ENCODE measurements at regions not wholly inside any gene's neighbourhood (a gene's known extent, or its start where the extent isn't known, plus 50 kb on each side); places are given as distances from the start of the nearest gene placed in this dataset.

DNA sequence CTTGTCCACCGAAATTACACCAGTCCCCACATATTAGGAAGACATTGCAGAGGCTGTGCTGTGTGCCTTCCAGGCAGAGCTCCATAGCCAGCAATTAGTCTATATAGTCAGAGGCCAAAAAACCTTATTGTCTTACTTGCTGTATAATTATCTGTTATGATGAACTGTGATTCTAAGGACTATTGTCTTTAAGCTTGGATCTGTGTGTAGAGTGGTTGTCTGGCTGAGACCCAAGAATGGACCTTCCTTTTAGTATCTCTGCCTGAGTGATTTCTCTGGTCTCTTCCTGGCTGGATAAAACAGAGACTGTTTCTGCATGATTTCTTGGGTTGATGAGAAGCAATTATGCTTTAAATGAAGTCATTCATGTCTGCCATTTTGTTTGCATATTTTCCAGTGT is 465.3 kb downstream of the PRKD1 start (continued):
- TF ChIP-seq, protein P1, sequence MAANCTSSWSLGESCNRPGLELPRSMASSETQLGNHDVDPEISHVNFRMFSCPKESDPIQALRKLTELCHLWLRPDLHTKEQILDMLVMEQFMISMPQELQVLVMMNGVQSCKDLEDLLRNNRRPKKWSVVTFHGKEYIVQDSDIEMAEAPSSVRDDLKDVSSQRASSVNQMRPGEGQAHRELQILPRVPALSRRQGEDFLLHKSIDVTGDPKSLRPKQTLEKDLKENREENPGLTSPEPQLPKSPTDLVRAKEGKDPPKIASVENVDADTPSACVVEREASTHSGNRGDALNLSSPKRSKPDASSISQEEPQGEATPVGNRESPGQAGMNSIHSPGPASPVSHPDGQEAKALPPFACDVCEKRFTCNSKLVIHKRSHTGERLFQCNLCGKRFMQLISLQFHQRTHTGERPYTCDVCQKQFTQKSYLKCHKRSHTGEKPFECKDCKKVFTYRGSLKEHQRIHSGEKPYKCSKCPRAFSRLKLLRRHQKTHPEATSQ (tag by site-specific recombination; IDR thresholded peaks at IDR 0.05): no peak
- TF ChIP-seq ZNF112 (tag by site-specific recombination; IDR thresholded peaks at IDR 0.05): no peak
- no peak for TF ChIP-seq ZNF114 (tag by site-specific recombination; IDR thresholded peaks at IDR 0.05)
- TF ChIP-seq, protein P2, sequence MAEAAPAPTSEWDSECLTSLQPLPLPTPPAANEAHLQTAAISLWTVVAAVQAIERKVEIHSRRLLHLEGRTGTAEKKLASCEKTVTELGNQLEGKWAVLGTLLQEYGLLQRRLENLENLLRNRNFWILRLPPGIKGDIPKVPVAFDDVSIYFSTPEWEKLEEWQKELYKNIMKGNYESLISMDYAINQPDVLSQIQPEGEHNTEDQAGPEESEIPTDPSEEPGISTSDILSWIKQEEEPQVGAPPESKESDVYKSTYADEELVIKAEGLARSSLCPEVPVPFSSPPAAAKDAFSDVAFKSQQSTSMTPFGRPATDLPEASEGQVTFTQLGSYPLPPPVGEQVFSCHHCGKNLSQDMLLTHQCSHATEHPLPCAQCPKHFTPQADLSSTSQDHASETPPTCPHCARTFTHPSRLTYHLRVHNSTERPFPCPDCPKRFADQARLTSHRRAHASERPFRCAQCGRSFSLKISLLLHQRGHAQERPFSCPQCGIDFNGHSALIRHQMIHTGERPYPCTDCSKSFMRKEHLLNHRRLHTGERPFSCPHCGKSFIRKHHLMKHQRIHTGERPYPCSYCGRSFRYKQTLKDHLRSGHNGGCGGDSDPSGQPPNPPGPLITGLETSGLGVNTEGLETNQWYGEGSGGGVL (tag by site-specific recombination; IDR thresholded peaks at IDR 0.05): no peak
- no peak for TF ChIP-seq ZNF596 (tag by site-specific recombination; IDR thresholded peaks at IDR 0.05)
- no peak for TF ChIP-seq ZNF624 (tag by site-specific recombination; IDR thresholded peaks at IDR 0.05)
- TF ChIP-seq, protein P3, sequence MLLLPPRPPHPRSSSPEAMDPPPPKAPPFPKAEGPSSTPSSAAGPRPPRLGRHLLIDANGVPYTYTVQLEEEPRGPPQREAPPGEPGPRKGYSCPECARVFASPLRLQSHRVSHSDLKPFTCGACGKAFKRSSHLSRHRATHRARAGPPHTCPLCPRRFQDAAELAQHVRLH (tag by site-specific recombination; IDR thresholded peaks at IDR 0.05): no peak
- no peak for TF ChIP-seq ZNF777 (tag by site-specific recombination; IDR thresholded peaks at IDR 0.05; ENCODE audit: borderline replicate concordance)
- TF ChIP-seq ZXDB (tag by site-specific recombination; IDR thresholded peaks at IDR 0.05): no peak

DNA sequence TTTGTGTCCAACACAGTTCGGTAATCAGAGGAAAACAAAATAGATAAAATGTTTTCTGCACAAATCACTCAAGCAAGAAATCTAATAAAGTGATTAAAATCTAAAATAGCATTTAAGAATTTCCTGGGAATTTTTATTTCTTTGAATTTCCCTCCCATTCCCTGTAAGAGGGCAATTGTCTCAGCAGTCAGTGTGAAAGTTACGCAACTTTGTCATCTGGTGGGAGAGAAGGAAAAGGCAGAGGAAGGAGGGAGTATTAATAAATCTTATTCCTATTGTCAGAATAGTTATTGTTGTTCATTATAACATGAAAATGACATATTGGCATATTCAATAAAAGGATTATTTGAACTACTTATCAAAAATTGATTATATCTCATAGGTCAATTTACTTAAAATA is 464.9 kb downstream of the PRKD1 start:
- H3K9me3 ChIP-seq (ENCODE audit: control insufficient read depth, insufficient read depth, low read depth, low read length): no peaks in the 10 kb centered on the region
- H3K4me3 ChIP-seq (ENCODE audit: low read depth, low read length): no peak overlapping the region
- POLR2A ChIA-PET: no interaction called here
- H3K27ac ChIP-seq (ENCODE audit: extremely low read depth, low read depth, low read length): no peak overlapping the region
- no peak for TF ChIP-seq ZNF114 (tag by site-specific recombination; IDR thresholded peaks at IDR 0.05)
- TF ChIP-seq, protein P4, sequence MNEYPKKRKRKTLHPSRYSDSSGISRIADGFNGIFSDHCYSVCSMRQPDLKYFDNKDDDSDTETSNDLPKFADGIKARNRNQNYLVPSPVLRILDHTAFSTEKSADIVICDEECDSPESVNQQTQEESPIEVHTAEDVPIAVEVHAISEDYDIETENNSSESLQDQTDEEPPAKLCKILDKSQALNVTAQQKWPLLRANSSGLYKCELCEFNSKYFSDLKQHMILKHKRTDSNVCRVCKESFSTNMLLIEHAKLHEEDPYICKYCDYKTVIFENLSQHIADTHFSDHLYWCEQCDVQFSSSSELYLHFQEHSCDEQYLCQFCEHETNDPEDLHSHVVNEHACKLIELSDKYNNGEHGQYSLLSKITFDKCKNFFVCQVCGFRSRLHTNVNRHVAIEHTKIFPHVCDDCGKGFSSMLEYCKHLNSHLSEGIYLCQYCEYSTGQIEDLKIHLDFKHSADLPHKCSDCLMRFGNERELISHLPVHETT (tag by site-specific recombination; IDR thresholded peaks at IDR 0.05): no peak
- H3K36me3 ChIP-seq (ENCODE audit: control insufficient read depth in 2 of 2, insufficient read depth in 1 of 2, low read length in 2 of 2): no peaks in the 10 kb centered on the region
- CTCF ChIA-PET: interaction anchor here (1.0 kb wide), 1 partner anchor 25 kb away, joined by 4 read pairs; no protein-coding TSS in a partner anchor
- H3K4me1 ChIP-seq (ENCODE audit: control insufficient read depth, insufficient read depth, low read length): no peaks in the 10 kb centered on the region

DNA sequence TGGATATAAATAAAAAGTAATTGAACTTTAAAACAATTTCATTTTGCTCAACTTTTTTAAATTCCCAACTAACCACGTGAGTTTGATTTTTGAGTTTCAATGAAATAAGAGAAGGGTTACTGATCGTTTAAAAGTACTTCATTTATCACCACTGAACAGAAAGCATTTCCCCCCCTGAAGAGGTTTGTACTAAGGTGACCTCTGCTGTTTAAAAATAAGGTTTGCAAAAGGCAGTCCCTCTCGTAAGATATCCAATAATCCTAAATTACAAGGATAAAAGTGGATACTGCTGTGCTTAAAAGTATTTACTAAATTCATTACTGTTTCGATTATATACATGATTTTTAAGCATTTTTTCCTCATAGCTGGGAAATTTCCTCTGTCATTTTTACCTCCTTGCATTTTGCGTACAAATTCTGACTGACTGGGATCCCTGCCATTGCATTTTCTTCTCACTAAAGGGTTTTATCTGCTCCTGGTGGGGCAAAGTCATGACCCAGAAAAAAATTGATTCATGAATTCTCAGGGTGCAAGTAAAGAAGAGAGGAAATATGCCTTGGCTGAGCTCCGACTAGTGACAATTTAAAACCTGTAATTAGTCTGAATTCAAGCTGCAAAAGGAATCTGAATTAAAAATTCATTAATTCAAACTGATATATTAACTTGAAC is 463.8 kb downstream of the PRKD1 start:
- TF ChIP-seq ZNF184 (tag by site-specific recombination; IDR thresholded peaks at IDR 0.05) (no peak), ZNF19 (tag by site-specific recombination; IDR thresholded peaks at IDR 0.05; ENCODE audit: low read depth) (no peak), ZNF214 (tag by site-specific recombination; IDR thresholded peaks at IDR 0.05; ENCODE audit: borderline replicate concordance) (no peak), ZNF426 (tag by site-specific recombination; IDR thresholded peaks at IDR 0.05) (no peak), ZNF114 (tag by site-specific recombination; IDR thresholded peaks at IDR 0.05) (no peak), ZNF776 (tag by site-specific recombination; IDR thresholded peaks at IDR 0.05; ENCODE audit: borderline replicate concordance) (no peak), ZNF555 (tag by site-specific recombination; conservative IDR thresholded peaks at IDR 0.05) (no peak), ZBTB1 (tag by site-specific recombination; IDR thresholded peaks at IDR 0.05) (no peak), OVOL3 (tag by site-specific recombination; IDR thresholded peaks at IDR 0.05) (no peak), ZNF76 (tag by site-specific recombination; IDR thresholded peaks at IDR 0.05; ENCODE audit: borderline replicate concordance, low read depth) (no peak), ZNF510 (tag by site-specific recombination; IDR thresholded peaks at IDR 0.05; ENCODE audit: insufficient replicate concordance) (no peak), ZNF768 (tag by site-specific recombination; IDR thresholded peaks at IDR 0.05) (no peak), ZNF530 (tag by site-specific recombination; IDR thresholded peaks at IDR 0.05; ENCODE audit: low read depth) (no peak)
- TF ChIP-seq, protein P5, sequence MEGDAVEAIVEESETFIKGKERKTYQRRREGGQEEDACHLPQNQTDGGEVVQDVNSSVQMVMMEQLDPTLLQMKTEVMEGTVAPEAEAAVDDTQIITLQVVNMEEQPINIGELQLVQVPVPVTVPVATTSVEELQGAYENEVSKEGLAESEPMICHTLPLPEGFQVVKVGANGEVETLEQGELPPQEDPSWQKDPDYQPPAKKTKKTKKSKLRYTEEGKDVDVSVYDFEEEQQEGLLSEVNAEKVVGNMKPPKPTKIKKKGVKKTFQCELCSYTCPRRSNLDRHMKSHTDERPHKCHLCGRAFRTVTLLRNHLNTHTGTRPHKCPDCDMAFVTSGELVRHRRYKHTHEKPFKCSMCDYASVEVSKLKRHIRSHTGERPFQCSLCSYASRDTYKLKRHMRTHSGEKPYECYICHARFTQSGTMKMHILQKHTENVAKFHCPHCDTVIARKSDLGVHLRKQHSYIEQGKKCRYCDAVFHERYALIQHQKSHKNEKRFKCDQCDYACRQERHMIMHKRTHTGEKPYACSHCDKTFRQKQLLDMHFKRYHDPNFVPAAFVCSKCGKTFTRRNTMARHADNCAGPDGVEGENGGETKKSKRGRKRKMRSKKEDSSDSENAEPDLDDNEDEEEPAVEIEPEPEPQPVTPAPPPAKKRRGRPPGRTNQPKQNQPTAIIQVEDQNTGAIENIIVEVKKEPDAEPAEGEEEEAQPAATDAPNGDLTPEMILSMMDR (tag by site-specific recombination; IDR thresholded peaks at IDR 0.05): no peak
- TF ChIP-seq, protein P4 (tag by site-specific recombination; IDR thresholded peaks at IDR 0.05): no peak
- H3K27ac ChIP-seq (ENCODE audit: extremely low read depth, low read depth, low read length): no peak overlapping the region
- no peaks in the 10 kb centered on the region for H3K36me3 ChIP-seq (ENCODE audit: control insufficient read depth in 2 of 2, insufficient read depth in 1 of 2, low read length in 2 of 2)
- no peaks in the 10 kb centered on the region for H3K4me1 ChIP-seq (ENCODE audit: control insufficient read depth, insufficient read depth, low read length)
- H3K9me3 ChIP-seq (ENCODE audit: control insufficient read depth, insufficient read depth, low read depth, low read length): no peaks in the 10 kb centered on the region
- H3K4me3 ChIP-seq (ENCODE audit: low read depth, low read length): no peak overlapping the region
- CTCF ChIA-PET: interaction anchor here (0.5 to 1.2 kb wide), 3 partner anchors 33 to 427 kb away, joined by 3 to 4 read pairs (median 3); no protein-coding TSS in a partner anchor
- POLR2A ChIA-PET: no interaction called here
